Epithelial cell of esophagus (primary cell): ENCODE measurements at regions not wholly inside any gene's neighbourhood (a gene's known extent, or its start where the extent isn't known, plus 50 kb on each side); places are given as distances from the start of the nearest gene placed in this dataset.
"Not testable (repeated sequence)": the region's sequence is repeated elsewhere in the genome, so short reads cannot be mapped to it uniquely, and the experiment has no call there.

Experiments
- DNase-seq: peaks from one replicate; pipeline ENCODE4 v3.0.0; 2010; ENCODE audit warnings: low read depth
- H3K4me3 ChIP-seq: 2 replicates; pipeline ENCODE4 v1.5.1; 2011; ENCODE audit warnings: mild to moderate bottlenecking, low read length, control low read depth
- TF ChIP-seq, protein P1 (sequence below): IDR thresholded peaks from 2 replicates; pipeline ENCODE4 v1.5.1; 2011; ENCODE audit warnings: low read depth, mild to moderate bottlenecking, low read length, control low read depth, inconsistent platforms; ENCODE audit not compliant: insufficient read depth; ENCODE audit errors: missing control alignments

- TF ChIP-seq, protein P1, sequence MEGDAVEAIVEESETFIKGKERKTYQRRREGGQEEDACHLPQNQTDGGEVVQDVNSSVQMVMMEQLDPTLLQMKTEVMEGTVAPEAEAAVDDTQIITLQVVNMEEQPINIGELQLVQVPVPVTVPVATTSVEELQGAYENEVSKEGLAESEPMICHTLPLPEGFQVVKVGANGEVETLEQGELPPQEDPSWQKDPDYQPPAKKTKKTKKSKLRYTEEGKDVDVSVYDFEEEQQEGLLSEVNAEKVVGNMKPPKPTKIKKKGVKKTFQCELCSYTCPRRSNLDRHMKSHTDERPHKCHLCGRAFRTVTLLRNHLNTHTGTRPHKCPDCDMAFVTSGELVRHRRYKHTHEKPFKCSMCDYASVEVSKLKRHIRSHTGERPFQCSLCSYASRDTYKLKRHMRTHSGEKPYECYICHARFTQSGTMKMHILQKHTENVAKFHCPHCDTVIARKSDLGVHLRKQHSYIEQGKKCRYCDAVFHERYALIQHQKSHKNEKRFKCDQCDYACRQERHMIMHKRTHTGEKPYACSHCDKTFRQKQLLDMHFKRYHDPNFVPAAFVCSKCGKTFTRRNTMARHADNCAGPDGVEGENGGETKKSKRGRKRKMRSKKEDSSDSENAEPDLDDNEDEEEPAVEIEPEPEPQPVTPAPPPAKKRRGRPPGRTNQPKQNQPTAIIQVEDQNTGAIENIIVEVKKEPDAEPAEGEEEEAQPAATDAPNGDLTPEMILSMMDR: no peak
- H3K4me3 ChIP-seq: no peak overlapping the region
- no peak for DNase-seq
Measured at GRCh38 chr16:17557949-17558348, 87.2 kb upstream of the XYLT1 start.

GRCh38 chr16:17557480-17557879 lies 86.7 kb upstream of the XYLT1 start:
- DNase-seq: no peak
- TF ChIP-seq, protein P1: no peak

DNA sequence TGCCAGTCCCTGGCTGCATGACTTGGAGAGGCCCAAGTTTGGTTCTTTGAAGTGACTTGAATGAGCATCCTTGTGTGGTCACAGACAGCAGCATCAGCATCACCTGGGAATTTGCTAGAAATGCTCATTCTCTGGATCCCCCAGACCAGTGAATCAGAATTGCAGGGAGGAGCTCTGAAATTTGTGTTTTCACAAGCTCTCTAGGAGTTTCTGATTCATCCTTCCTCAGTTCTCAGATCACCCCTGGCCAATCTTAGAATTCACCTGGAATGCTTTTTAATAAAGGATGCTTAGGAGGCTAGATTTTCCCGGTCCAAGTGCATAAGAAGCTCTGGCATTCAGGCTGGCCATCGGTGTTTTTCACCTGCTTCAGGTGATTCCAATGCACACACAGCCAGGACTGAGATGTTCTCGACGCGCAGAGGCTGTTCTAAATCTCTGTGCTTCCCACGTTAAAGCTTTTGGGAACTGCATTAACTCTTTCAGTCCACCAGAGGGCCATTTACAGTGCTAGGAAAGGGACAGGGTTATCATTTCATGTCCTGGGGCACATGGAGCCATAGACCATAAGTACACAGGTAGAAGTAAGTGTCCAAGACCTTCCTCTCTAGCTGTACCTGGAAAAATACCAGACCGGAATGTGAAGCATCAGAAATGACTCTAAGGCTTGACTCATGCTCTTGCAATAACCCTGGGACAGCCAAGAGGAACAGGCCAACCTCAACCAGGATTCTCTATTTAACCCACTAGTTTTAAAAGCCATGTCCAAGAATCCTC lies 85.7 kb upstream of the XYLT1 start:
- DNase-seq: peak; percentile 33
- TF ChIP-seq, protein P1: peak; percentile 37
- no peak overlapping the region for H3K4me3 ChIP-seq

More at GRCh38 chr16:17557480-17557879, 86.7 kb upstream of the XYLT1 start:
- no peak overlapping the region for H3K4me3 ChIP-seq

- no peak for DNase-seq
- no peak overlapping the region for H3K4me3 ChIP-seq
- TF ChIP-seq, protein P1: no peak
Measured at GRCh38 chr16:17555176-17555575, 84.4 kb upstream of the XYLT1 start.

DNA sequence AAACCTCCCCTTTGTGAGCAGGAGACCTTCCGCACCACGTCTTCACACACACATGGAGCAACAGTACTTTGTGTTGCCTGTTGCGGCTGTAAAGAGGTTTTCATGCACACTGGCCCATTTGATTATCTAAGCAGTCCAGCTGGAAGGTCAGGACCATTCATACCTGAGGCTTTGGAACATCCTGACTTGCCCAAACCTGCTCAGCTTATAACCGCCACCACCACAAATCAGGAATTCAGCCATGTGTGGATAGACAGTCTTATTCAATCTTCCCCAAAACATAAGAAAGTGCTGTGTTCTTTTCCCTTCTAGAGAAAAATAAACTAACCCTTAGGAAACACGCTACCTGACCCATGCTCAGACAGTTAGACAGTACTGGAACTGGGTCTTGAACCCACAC lies 81.6 kb upstream of the XYLT1 start:
- no peak overlapping the region for H3K4me3 ChIP-seq
- TF ChIP-seq, protein P1: no peak
- DNase-seq: peak; percentile 45

DNA sequence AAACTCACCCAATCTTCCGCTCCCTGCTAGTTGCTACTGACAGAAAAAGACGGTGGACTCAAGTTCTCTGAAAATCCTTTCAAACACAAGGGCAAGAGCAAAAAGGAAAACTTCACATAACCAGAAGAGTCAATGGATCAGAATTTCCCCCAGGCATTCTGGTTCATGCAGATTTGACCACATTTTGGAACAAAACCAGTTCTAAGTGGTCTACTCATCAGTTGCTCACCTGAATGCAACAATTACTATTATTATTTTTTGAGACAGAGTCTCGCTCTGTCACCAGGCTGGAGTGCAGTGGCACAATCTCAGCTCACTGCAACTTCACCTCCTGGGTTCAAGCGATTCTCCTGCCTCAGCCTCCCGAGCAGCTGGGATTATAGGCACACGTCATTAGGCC lies 80.9 kb upstream of the XYLT1 start:
- peak; percentile 45 for DNase-seq
- H3K4me3 ChIP-seq: not testable (repeated sequence)

DNA sequence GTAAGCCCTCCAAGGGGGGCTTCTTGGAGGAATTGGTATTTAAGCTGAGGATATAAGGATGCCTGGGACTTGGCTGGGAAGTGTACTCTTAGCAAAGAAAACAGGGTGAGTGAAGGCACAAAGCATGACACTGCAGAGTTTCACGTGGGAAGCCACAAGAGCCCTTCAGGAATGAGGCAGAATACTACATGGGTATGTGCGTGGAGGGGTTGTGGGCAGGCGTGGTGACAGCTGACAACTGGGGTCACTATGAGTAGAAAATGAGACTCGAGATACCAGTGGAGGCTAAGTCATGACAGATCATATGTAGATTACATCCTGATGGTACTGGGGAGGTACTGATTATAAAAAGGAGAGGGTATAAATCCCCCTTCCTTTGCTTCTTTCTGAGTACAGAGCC lies 78.1 kb upstream of the XYLT1 start:
- no peak overlapping the region for H3K4me3 ChIP-seq
- TF ChIP-seq, protein P1: no peak
- no peak for DNase-seq

DNA sequence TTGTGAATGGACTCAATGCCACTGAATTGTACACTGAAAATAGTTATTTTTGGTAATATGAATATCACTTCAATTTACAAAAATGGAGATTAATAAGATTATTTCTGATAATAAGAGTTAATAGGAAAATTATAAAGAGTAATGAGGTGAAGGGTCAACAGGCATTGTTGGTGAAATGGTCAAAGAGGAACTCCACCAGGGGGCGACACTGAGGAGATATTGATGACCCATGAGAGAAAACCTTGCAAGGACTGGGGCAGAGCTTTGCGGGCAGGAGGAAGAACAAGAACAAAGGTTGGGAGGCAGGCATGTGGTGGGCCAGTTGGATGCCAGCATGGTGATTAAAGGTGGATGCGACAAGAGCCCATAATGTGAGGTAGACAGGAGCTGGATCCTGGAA lies 74.0 kb upstream of the XYLT1 start:
- no peak for DNase-seq
- TF ChIP-seq, protein P1: no peak
- no peak overlapping the region for H3K4me3 ChIP-seq
